ENCODE measurements at regions not wholly inside any gene's neighbourhood (a gene's known extent, or its start where the extent isn't known, plus 50 kb on each side); places are given as distances from the start of the nearest gene placed in this dataset.

- no peak overlapping the region for H3K27ac ChIP-seq (ENCODE audit: insufficient read depth in 1 of 2, low read depth in 1 of 2, low read length in 2 of 2, poor library complexity in 1 of 2, severe bottlenecking in 2 of 2)
- no peaks in the 10 kb centered on the region for H3K9me3 ChIP-seq (ENCODE audit: control extremely low read depth in 1 of 5, control insufficient read depth in 4 of 5, insufficient read depth in 2 of 5, low read depth in 1 of 5, low read length in 4 of 5)
- CTCF ChIA-PET, result interaction anchor here (0.8 to 4.6 kb wide), 7 partner anchors 9 to 26 kb away, joined by 3 to 21 read pairs (median 4); no protein-coding TSS in a partner anchor
- H3K4me3 ChIP-seq (ENCODE audit: control insufficient read depth in 1 of 7, extremely low read depth in 1 of 7, insufficient read depth in 4 of 7, low read depth in 2 of 7, low read length in 6 of 7), result no peak overlapping the region
- POLR2A ChIA-PET, result no interaction called here
- H3K4me1 ChIP-seq (ENCODE audit: control extremely low read depth in 1 of 4, control insufficient read depth in 4 of 4, insufficient read depth in 4 of 4, low read length in 3 of 4), result peaks cover 5 to 22% (median 11%) of the 10 kb centered on the region in 4 experiments
- H3K27me3 ChIP-seq (replicated peaks in 2 of 5; ENCODE audit: control insufficient read depth in 4 of 5, insufficient read depth in 5 of 5, low read length in 4 of 5), result no peaks in the 10 kb centered on the region
- H3K36me3 ChIP-seq (ENCODE audit: control insufficient read depth in 4 of 4, insufficient read depth in 4 of 4, low read length in 3 of 4), result no peaks in the 10 kb centered on the region
- DNase-seq, result no peak
- WGBS (ENCODE audit: insufficient coverage), result 92% methylated on average over 2 of the region's 2 CpGs
Measured at GRCh38 chr13:91166714-91167511, 180.6 kb upstream of the MIR17HG start.

GRCh38 chr13:91167706-91168385, 179.6 kb upstream of the MIR17HG start:
- H3K4me1 ChIP-seq (ENCODE audit: control extremely low read depth in 1 of 4, control insufficient read depth in 4 of 4, insufficient read depth in 4 of 4, low read length in 3 of 4), result peaks cover 0 to 13% (median 3%) of the 10 kb centered on the region in 4 experiments
- H3K27me3 ChIP-seq (replicated peaks in 2 of 5; ENCODE audit: control insufficient read depth in 4 of 5, insufficient read depth in 5 of 5, low read length in 4 of 5), result no peaks in the 10 kb centered on the region
- ChIA-PET CTCF (interaction anchor here (0.8 to 4.6 kb wide), 6 partner anchors 10 to 80 kb away, joined by 3 to 21 read pairs (median 3); no protein-coding TSS in a partner anchor), POLR2A (no interaction called here)
- H3K36me3 ChIP-seq (ENCODE audit: control insufficient read depth in 4 of 4, insufficient read depth in 4 of 4, low read length in 3 of 4), result no peaks in the 10 kb centered on the region
- H3K4me3 ChIP-seq (ENCODE audit: control insufficient read depth in 1 of 7, extremely low read depth in 1 of 7, insufficient read depth in 4 of 7, low read depth in 2 of 7, low read length in 6 of 7), result no peak overlapping the region
- 95% methylated on average over 3 of the region's 4 CpGs for WGBS (ENCODE audit: insufficient coverage)
- DNase-seq, result no peak
- no peak overlapping the region for H3K27ac ChIP-seq (ENCODE audit: insufficient read depth in 1 of 2, low read depth in 1 of 2, low read length in 2 of 2, poor library complexity in 1 of 2, severe bottlenecking in 2 of 2)
- H3K9me3 ChIP-seq (ENCODE audit: control extremely low read depth in 1 of 5, control insufficient read depth in 4 of 5, insufficient read depth in 2 of 5, low read depth in 1 of 5, low read length in 4 of 5), result no peaks in the 10 kb centered on the region

- H3K27me3 ChIP-seq (replicated peaks in 2 of 5; ENCODE audit: control insufficient read depth in 4 of 5, insufficient read depth in 5 of 5, low read length in 4 of 5), result no peaks in the 10 kb centered on the region
- 9% methylated on average over 3 of the region's 4 CpGs for WGBS (ENCODE audit: insufficient coverage)
- H3K4me1 ChIP-seq (ENCODE audit: control extremely low read depth in 1 of 4, control insufficient read depth in 4 of 4, insufficient read depth in 4 of 4, low read length in 3 of 4), result peaks cover 0 to 8% (median 0%) of the 10 kb centered on the region in 4 experiments
- DNase-seq, result peak in 2 of 3 donors; percentile 70 to 73
- CTCF ChIA-PET, result interaction anchor here (1.1 to 4.6 kb wide), 4 partner anchors 11 to 80 kb away, joined by 3 to 21 read pairs (median 6); no protein-coding TSS in a partner anchor
- H3K4me3 ChIP-seq (ENCODE audit: control insufficient read depth in 1 of 7, extremely low read depth in 1 of 7, insufficient read depth in 4 of 7, low read depth in 2 of 7, low read length in 6 of 7), result no peak overlapping the region
- H3K36me3 ChIP-seq (ENCODE audit: control insufficient read depth in 4 of 4, insufficient read depth in 4 of 4, low read length in 3 of 4), result no peaks in the 10 kb centered on the region
- H3K9me3 ChIP-seq (ENCODE audit: control extremely low read depth in 1 of 5, control insufficient read depth in 4 of 5, insufficient read depth in 2 of 5, low read depth in 1 of 5, low read length in 4 of 5), result no peaks in the 10 kb centered on the region
- POLR2A ChIA-PET, result no interaction called here
- H3K27ac ChIP-seq (ENCODE audit: insufficient read depth in 1 of 2, low read depth in 1 of 2, low read length in 2 of 2, poor library complexity in 1 of 2, severe bottlenecking in 2 of 2), result no peak overlapping the region
Measured at GRCh38 chr13:91168386-91168711, 179.1 kb upstream of the MIR17HG start.

- no peak overlapping the region for H3K4me3 ChIP-seq (ENCODE audit: control insufficient read depth in 1 of 7, extremely low read depth in 1 of 7, insufficient read depth in 4 of 7, low read depth in 2 of 7, low read length in 6 of 7)
- POLR2A ChIA-PET, result no interaction called here
- no peak for DNase-seq
- CTCF ChIA-PET, result interaction anchor here (0.7 to 4.6 kb wide), 4 partner anchors 12 to 79 kb away, joined by 3 to 21 read pairs (median 4); no protein-coding TSS in a partner anchor
- H3K4me1 ChIP-seq (ENCODE audit: control extremely low read depth in 1 of 4, control insufficient read depth in 4 of 4, insufficient read depth in 4 of 4, low read length in 3 of 4), result peaks cover 0 to 6% (median 0%) of the 10 kb centered on the region in 4 experiments
- no peaks in the 10 kb centered on the region for H3K36me3 ChIP-seq (ENCODE audit: control insufficient read depth in 4 of 4, insufficient read depth in 4 of 4, low read length in 3 of 4)
- H3K9me3 ChIP-seq (ENCODE audit: control extremely low read depth in 1 of 5, control insufficient read depth in 4 of 5, insufficient read depth in 2 of 5, low read depth in 1 of 5, low read length in 4 of 5), result peaks cover 0 to 2% (median 0%) of the 10 kb centered on the region in 5 experiments
- WGBS (ENCODE audit: insufficient coverage), result 95% methylated on average over 2 of the region's 5 CpGs
- H3K27ac ChIP-seq (ENCODE audit: insufficient read depth in 1 of 2, low read depth in 1 of 2, low read length in 2 of 2, poor library complexity in 1 of 2, severe bottlenecking in 2 of 2), result no peak overlapping the region
- H3K27me3 ChIP-seq (replicated peaks in 2 of 5; ENCODE audit: control insufficient read depth in 4 of 5, insufficient read depth in 5 of 5, low read length in 4 of 5), result no peaks in the 10 kb centered on the region
Measured at GRCh38 chr13:91169321-91170050, 178.0 kb upstream of the MIR17HG start.

DNA sequence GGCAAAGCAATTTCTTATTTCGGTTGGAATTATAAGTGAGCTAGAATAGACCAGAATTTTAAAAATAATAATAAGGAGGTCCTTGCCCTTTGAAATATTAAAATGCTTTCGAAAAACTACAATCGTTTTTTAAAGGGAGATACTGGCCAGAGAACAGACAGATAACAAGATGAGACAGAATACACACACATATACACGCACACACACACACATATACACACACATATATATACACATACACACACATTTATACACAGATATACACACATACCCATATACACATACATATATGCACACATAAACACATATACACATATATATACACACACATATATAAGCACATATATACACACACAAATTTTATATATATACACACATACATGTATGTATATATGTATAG, 175.3 kb upstream of the MIR17HG start:
- peaks cover 0 to 13% (median 0%) of the 10 kb centered on the region in 4 experiments for H3K4me1 ChIP-seq (ENCODE audit: control extremely low read depth in 1 of 4, control insufficient read depth in 4 of 4, insufficient read depth in 4 of 4, low read length in 3 of 4)
- WGBS (ENCODE audit: insufficient coverage), result 100% methylated on average over 3 of the region's 4 CpGs
- no peak for DNase-seq
- H3K4me3 ChIP-seq (ENCODE audit: control insufficient read depth in 1 of 7, extremely low read depth in 1 of 7, insufficient read depth in 4 of 7, low read depth in 2 of 7, low read length in 6 of 7), result no peak overlapping the region
- H3K27me3 ChIP-seq (replicated peaks in 2 of 5; ENCODE audit: control insufficient read depth in 4 of 5, insufficient read depth in 5 of 5, low read length in 4 of 5), result no peaks in the 10 kb centered on the region
- no peaks in the 10 kb centered on the region for H3K36me3 ChIP-seq (ENCODE audit: control insufficient read depth in 4 of 4, insufficient read depth in 4 of 4, low read length in 3 of 4)
- H3K27ac ChIP-seq (ENCODE audit: insufficient read depth in 1 of 2, low read depth in 1 of 2, low read length in 2 of 2, poor library complexity in 1 of 2, severe bottlenecking in 2 of 2), result no peak overlapping the region
- ChIA-PET POLR2A (no interaction called here), CTCF (no interaction called here)
- H3K9me3 ChIP-seq (ENCODE audit: control extremely low read depth in 1 of 5, control insufficient read depth in 4 of 5, insufficient read depth in 2 of 5, low read depth in 1 of 5, low read length in 4 of 5), result peaks cover 0 to 13% (median 0%) of the 10 kb centered on the region in 5 experiments

- CTCF ChIA-PET, result interaction anchor here (0.7 to 2.6 kb wide), 5 partner anchors 8 to 16 kb away, joined by 3 to 14 read pairs (median 4); no protein-coding TSS in a partner anchor
- no peaks in the 10 kb centered on the region for H3K36me3 ChIP-seq (ENCODE audit: control insufficient read depth in 4 of 4, insufficient read depth in 4 of 4, low read length in 3 of 4)
- H3K4me1 ChIP-seq (ENCODE audit: control extremely low read depth in 1 of 4, control insufficient read depth in 4 of 4, insufficient read depth in 4 of 4, low read length in 3 of 4), result peaks cover 0 to 6% (median 0%) of the 10 kb centered on the region in 4 experiments
- 8% methylated on average over 49 of the region's 52 CpGs for WGBS (ENCODE audit: insufficient coverage)
- no peaks in the 10 kb centered on the region for H3K27me3 ChIP-seq (replicated peaks in 2 of 5; ENCODE audit: control insufficient read depth in 4 of 5, insufficient read depth in 5 of 5, low read length in 4 of 5)
- peak overlapping the region in 6 of 7 experiments; percentile 61 to 86 (median 74) for H3K4me3 ChIP-seq (ENCODE audit: control insufficient read depth in 1 of 7, extremely low read depth in 1 of 7, insufficient read depth in 4 of 7, low read depth in 2 of 7, low read length in 6 of 7)
- DNase-seq, result peak in 1 of 3 donors; percentile 34
- H3K9me3 ChIP-seq (ENCODE audit: control extremely low read depth in 1 of 5, control insufficient read depth in 4 of 5, insufficient read depth in 2 of 5, low read depth in 1 of 5, low read length in 4 of 5), result peaks cover 0 to 13% (median 0%) of the 10 kb centered on the region in 5 experiments
- POLR2A ChIA-PET, result no interaction called here
- peak overlapping the region in 1 of 2 experiments; percentile 23 for H3K27ac ChIP-seq (ENCODE audit: insufficient read depth in 1 of 2, low read depth in 1 of 2, low read length in 2 of 2, poor library complexity in 1 of 2, severe bottlenecking in 2 of 2)
Measured at GRCh38 chr13:91174886-91175501, 172.5 kb upstream of the MIR17HG start.
